HepG2 (cell line): ENCODE measurements at regions not wholly inside any gene's neighbourhood (a gene's known extent, or its start where the extent isn't known, plus 50 kb on each side); places are given as distances from the start of the nearest gene placed in this dataset.

Experiments used
- CSRNP2 ChIP-seq: sonication (generic); formaldehyde crosslinking; conservative IDR thresholded peaks from 2 replicates; pipeline ENCODE4 v1.8.0; 2022; ENCODE audit warnings: low read depth, missing genetic modification reagents
- ETS1 ChIP-seq: sonication (generic); formaldehyde crosslinking; IDR thresholded peaks from 2 replicates; pipeline ENCODE4 v1.4.0; 2020; ENCODE audit warnings: missing genetic modification reagents
- IRF9 ChIP-seq: sonication (generic); formaldehyde crosslinking; IDR thresholded peaks from 2 replicates; pipeline ENCODE4 v1.8.0; 2022; ENCODE audit warnings: missing genetic modification reagents, mild to moderate bottlenecking, borderline replicate concordance
- MIXL1 ChIP-seq: IDR thresholded peaks from 2 replicates; pipeline ENCODE4 v1.6.1; 2016
- POGK ChIP-seq: sonication (generic); formaldehyde crosslinking; conservative IDR thresholded peaks from 2 replicates; pipeline ENCODE4 v1.8.0; 2022; ENCODE audit warnings: mild to moderate bottlenecking, moderate library complexity, missing genetic modification reagents
- POLR2AphosphoS2 ChIP-seq: IDR thresholded peaks from 2 replicates; pipeline ENCODE4 v1.6.1; 2011; ENCODE audit warnings: low read depth, low read length, improper control_type of control experiment
- ZBTB14 ChIP-seq: sonication (generic); formaldehyde crosslinking; IDR thresholded peaks from 2 replicates; pipeline ENCODE4 v1.4.0; 2020; ENCODE audit warnings: missing genetic modification reagents
- ZBTB49 ChIP-seq: sonication (generic); formaldehyde crosslinking; IDR thresholded peaks from 2 replicates; pipeline ENCODE4 v1.4.0; 2020; ENCODE audit warnings: missing genetic modification reagents, borderline replicate concordance
- ZFP36 ChIP-seq: fragments of 150-350 bp; IDR thresholded peaks from 2 replicates; pipeline ENCODE4 v1.6.1; 2018; ENCODE audit warnings: borderline replicate concordance, low read length, low read depth; ENCODE audit not compliant: partially characterized antibody
- ZKSCAN8 ChIP-seq: IDR thresholded peaks from 2 replicates; pipeline ENCODE4 v1.6.1; 2016; ENCODE audit warnings: borderline replicate concordance, missing genetic modification reagents, missing compliant biosample characterization
- ZNF30 ChIP-seq: sonication (generic); formaldehyde crosslinking; IDR thresholded peaks from 2 replicates; pipeline ENCODE4 v1.5.0; 2020; ENCODE audit warnings: mild to moderate bottlenecking, missing genetic modification reagents
- ZNF784 ChIP-seq: sonication (generic); formaldehyde crosslinking; IDR thresholded peaks from 2 replicates; pipeline ENCODE4 v1.5.1; 2020; ENCODE audit warnings: missing genetic modification reagents, mild to moderate bottlenecking, borderline replicate concordance

GRCh38 chr2:74764429-74765272 lies 69.3 kb upstream of the HK2 start (continued):
- peak; percentile 74 for TF ChIP-seq ZNF784
- TF ChIP-seq ZKSCAN8: peak; percentile 96
- TF ChIP-seq POLR2AphosphoS2: no peak
- peak; percentile 94 for TF ChIP-seq POGK (CRISPR knock-in tag)
- no peak for TF ChIP-seq CSRNP2
- 0 out of 2 replicates have a peak, but pooled peaks have one; percentile 49 for TF ChIP-seq ZNF30 (CRISPR knock-in tag)
- TF ChIP-seq MIXL1 (CRISPR knock-in tag): peak; percentile 90
- TF ChIP-seq ZBTB49: no peak
- no peak for TF ChIP-seq ETS1
- TF ChIP-seq IRF9 (CRISPR knock-in tag): 0 out of 2 replicates have a peak, but pooled peaks have one; percentile 2
- TF ChIP-seq ZFP36: peak; percentile 38
- no peak for TF ChIP-seq ZBTB14
